GM19438 (cell line): ENCODE measurements at regions not wholly inside any gene's neighbourhood (a gene's known extent, or its start where the extent isn't known, plus 50 kb on each side); places are given as distances from the start of the nearest gene placed in this dataset.

Experiments used
- ATAC-seq: cut with Tn5 transposase; IDR thresholded peaks from one replicate; pipeline ENCODE4 v1.9.1; 2021; ENCODE audit warnings: low read depth; ENCODE audit not compliant: unreplicated experiment

DNA sequence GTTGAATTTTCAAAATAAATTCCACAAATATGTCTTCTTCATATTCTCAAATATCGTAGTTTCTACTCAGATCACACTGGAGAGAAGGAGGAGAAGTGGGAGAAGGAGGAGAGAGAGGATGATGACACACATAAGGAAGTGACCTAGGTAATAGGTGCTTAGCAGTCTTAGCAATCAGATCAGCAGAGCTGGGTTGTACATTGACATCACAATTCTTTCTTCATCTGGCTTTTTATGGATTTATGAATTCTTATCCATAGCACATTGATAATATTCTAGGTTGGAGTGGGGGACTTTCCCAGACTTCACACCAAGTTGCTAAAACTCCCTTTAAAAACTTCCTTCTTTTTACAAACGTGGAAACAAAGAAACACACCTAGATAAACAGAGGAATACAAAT is 86.9 kb downstream of the FGF9 start:
- no peak for ATAC-seq

DNA sequence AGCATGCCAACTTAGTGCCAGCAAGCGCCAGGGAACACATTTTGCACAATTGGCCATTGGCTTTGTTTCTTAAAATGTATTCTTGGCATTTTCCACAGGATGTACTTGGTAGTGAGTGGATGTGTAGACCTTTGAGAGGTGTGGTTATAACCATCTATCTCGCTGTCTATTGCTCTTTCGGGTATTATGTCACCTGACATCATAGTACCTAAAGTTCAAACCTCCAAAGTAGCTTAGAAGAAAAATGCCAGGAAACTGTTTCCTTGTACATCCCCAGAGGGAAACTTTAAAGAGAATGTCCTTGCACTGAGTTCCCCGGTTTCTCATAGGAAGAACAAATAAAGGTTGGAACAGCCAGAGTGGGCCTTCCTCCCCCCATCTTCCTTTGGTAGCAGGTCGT is 87.6 kb downstream of the FGF9 start:
- no peak for ATAC-seq

DNA sequence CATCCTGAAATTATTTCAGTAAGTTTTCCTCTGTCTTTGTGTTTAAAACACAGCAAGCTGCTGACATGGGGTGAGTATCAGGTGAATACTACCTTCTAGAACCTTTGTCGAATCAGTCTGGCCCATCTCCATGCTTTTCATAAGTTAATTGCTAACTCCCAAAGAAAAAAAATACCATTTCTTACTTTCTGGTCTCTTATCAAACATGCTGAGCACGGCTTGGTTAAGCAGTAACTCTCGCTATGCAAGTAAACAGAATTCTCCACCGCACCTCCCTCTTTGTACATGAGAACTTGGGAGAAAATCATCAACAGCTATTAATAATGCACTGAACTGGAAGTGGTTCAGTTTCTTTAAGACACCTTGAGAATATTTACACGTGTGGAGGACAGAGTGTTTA is 88.6 kb downstream of the FGF9 start:
- ATAC-seq: no peak

DNA sequence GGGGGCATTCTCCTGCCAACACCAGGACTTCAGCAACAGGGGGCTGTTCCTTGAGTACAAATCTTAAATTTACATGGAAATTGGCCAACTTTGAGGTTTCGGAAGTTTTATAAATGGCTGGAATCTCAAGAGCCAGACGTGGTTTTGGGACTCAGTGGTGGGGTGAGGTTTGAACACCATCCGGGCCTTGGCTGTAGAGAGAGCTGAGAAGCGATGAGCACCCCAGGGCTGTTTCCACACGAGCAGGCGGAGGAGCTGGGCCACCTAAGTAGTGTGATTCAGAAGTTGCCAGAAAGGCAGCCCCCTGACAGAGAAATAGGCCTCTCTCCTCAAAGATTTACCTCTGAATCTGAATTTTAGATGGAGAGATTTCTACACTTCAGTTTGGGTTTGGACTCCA is 89.0 kb downstream of the FGF9 start:
- no peak for ATAC-seq

DNA sequence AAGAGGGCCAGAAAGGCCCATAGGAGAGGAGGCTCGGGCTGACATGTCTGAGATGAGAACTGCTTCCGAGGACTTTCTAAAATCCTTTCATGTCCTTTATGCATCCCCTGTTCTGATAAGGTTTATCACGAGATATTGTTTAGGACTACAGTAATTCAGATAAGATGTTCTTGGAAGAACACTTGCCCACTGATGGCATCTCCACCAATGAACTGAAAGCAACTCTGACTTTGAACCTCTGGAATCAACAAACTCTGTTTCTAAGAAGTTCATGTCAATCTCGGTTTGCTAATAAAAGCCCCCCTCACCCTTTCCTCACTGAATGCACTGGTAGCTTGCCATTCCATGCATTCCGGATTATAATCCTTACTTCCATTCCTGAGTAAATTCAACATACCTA is 90.9 kb downstream of the FGF9 start:
- no peak for ATAC-seq

DNA sequence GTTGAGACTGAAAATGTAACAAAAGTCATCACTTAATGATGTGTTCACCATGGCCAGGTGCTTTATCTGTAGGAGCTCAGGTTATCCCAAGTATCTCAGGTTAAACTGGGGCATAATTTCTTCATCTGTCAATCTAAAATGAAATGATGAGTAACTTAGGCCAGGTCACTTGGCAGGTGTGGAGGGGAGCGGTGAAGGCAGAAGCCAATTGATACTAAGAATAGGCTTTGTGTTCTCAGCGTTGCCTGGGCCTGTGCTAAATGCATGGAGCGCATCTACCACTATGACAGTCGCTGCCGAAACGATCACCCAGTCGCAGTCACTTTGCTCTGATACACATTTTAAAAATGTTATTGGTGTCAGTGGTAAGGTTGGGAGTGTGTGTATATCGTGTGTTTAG is 91.6 kb downstream of the FGF9 start:
- ATAC-seq: no peak

DNA sequence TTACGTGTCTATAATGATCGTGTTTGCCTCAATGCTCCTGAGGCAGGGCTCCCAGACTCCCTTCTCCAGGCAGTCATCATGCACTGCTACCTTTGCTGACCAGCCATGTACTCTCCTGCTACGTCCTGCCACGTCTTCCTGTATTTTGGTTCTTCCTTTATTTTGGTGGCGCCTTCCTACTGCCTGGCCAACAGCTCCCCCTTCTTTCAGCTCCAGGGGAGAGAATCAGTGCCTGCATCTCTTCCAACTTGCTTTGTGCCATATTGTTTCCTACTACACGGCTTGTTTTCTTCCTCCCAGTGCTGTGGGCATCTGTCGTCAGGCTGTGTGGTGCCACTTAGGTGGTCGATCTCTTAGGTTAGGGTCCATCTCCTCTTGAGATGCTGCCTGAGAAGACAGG is 96.2 kb downstream of the FGF9 start:
- ATAC-seq: no peak

DNA sequence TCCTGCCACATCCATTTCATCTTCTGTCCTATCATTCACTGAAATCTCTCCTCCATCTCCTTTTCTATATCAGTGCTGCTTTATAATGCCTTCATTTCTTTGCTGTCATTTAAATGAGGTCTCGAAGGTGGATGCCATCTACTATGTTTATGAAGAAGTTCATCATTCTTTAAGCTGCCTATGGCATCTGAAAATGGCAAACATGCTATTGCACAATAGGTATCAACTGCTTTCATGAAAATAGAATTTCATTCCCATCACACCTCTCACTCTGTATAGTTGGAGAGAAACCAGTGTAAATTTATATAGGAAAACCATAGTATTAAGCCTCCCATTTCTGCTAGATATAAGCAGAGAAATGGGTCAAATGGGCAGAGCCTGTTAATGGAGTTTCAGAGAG is 100.2 kb downstream of the FGF9 start:
- no peak for ATAC-seq

DNA sequence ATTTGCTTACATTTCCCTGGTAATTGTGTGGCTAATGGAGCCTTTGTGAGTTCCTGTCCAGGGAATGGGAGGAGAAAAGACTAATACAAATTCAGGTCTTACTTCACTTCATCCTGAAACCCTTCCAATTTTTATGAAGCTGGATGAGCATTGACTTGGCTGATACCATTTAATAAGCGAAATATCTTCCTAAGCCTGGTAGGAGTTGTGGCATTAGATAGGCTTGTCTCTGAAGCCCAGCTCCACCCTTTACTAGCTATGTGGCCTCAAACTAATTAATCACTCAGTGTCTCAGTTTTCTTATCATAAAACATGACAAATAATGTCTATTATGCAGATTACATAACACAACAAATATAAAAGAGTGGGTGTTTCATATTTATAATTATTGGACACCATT is 106.3 kb downstream of the FGF9 start:
- no peak for ATAC-seq

DNA sequence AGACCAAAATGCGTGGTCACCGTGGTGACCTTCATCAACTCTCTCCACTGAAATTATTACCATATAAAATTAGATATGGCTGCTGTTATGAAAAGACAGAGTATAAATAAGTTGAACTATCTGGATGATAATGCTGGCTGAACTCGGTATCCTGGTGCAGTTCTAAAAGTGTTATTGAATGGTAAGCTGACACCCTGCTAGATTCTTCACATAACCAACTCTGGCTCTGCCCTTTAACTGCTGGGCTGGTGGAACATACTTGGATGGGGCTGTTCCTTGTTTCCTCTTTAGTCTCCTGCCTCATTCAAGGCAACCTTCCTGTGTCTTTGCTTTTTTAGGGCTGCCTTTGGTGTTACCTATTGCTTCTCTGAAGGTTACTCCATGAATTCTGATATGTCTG is 106.9 kb downstream of the FGF9 start:
- ATAC-seq: no peak

DNA sequence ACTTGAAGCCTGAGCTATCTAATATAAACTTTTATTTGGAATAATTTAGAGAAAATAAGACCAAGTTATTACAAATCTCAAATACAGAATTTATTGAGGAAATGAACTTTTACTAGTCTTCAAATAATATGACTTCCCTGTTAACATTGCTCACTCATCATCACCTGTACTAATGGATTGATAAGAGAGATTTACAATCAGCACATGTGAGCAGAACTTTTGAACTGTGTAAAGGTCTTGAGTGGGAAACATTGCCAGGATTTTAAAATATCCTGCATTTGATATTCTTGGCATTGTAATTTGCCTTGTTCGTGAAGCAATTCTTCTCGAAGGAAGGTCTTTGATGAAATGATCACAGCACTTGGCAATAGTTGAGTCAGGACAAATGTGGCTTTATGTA is 111.9 kb downstream of the FGF9 start:
- no peak for ATAC-seq

DNA sequence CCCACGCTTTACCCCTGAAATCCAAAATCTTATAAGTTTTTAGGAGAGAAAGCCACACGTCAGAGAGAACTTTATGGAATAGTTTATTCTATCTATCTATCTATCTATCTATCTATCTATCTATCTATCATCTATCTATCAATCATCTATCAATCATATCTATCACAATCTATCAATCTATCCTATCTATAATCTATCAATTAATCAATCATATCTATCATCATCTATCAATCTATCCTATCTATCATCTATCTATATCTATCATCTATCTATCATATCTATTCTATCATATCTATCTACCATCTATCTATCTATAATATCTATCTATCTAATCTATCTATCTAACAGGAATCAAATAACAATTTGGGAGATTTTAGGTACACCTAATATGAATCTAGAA is 115.1 kb downstream of the FGF9 start:
- no peak for ATAC-seq

DNA sequence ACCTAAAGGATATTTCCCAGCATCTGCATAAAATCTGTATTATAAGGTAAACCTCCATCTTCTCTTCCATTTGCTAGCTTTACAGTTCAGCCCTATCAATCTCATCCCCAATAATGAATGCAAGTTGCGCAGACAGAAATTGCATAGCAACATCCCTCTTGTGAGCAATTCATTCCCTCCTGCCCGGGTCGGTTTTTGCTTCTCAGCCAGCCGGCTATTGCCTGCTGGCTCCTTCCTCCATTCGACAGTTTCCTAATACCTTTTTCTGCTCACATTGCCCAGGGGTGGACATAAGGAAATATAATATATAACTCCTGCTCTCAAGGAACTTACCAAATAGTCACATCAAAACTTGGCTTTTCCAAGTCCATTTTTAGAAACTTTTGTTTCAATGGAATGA is 125.2 kb downstream of the FGF9 start:
- ATAC-seq: no peak

DNA sequence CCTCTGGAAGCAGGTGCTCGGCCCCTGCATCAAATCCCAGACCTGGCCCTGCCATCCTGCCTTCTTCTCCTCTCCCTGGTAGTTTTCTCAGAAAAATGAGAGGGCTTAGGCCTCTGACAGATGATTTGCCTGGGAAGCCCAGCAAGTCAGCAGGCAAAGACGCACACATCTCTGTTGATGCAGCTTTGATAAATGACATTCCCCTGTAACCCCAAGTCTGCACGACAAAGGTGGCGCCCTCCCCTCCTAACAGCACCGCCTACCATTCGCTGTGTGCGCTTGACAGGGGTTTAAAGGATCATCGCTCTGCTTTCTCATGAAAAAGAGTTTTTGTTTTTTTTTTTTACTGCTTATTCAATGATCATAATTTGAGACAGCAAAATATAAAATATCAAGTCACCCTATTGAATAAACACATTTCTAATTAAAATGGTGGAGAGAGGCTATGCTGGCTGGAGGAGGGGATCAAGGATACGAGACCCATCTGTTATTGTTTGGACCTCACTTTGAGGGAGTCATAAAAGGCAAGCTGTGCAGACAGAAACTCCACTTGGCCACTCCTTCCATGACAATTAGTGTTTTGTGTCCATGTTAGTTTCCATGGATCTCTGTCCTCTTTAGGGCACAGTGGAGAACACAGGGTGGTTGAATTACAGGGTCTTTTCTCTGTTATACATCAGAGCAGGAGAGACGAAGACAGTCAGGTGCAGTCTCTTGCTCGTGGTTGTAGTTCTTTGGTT is 126.1 kb downstream of the FGF9 start:
- ATAC-seq: no peak

DNA sequence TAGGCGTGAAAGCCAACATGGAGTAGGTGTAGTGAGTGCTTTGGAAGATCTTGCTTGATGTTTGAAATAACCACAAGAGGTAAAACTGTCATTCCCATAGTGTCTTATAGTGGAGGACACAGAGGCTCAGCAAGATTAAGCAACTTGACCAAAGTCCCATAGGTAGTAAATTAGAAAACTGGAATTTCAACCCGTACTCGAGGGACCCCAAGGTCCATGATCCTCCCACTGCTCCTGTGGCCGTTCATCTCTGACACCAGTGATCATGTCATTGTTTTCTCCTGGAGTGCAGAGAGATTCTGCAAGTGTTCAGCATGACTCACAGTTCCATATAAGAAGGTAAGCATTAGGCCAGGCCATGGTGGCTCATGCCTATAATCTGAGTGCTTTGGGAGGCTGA is 126.9 kb downstream of the FGF9 start:
- no peak for ATAC-seq

DNA sequence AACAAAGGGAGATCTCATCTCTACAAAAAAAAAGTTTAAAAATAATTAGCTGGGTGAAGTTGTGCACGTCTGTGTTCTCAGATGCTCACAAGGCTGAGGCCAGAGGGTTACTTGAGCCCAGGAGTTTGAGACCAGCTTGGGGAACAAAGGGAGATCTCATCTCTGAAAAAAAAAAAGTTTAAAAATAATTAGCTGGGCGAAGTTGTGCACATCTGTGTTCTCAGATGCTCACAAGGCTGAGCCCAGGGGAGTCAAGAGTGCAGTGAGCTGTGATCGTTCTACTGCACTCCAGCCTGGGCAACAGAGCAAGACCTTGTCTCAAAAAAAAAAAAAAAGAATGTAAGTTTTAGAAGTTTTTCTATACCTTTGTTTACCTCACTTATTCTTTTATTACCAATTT is 127.3 kb downstream of the FGF9 start:
- no peak for ATAC-seq

DNA sequence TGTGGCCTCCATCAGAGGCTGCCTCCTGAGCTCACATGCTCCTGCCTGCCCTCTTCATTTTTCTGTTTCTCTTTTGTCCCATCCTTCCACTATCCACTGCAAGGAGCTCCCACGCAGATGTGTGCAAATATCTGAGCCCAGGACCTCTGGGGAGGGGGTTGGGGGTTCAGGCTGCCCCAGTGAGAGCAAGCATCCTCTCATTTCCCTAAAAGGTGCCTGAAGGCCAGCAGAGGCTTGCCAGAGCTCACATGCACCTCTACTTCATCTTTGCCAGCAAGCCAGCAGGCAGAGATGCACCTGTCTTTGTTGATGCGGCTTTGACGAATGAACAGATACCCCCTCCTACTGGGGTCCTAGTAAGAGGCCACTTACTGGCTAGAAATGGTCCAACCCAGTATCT is 128.8 kb downstream of the FGF9 start:
- no peak for ATAC-seq

DNA sequence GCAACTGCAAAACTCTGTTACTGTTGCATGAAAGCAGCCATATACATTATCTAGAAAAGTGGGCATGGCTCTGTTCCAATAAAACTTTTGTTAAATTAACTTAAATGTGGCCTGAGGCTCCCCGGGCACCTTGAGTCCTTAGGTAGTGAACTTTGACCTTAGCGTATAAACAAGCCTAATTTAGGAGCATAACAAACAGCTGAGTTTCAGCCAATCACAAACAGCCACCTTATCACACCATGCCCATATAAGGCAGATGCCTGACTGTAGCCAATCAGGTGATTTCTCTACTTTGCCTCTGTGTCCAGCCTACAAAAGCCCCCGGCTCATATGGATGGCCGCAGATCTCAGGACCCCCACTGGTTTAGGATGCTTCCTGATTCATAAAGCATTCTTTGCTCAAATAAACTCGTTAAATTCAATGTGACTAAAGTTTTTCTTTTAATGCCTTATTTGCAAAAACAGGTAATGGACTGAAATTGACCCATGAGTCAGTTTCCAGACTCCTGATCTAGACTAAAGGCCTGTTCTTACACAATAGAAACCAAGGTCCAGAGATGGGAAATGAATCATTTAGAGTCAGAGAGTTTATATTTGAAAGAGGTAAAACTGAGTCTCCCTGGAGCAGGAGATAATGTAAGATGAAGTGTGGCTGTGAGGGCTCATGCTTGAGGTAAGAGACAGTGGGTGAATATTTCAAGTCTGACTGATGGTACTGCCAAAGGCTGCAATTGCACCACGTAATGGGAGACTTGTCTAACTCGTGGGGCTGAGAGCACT is 130.2 kb downstream of the FGF9 start:
- no peak for ATAC-seq

DNA sequence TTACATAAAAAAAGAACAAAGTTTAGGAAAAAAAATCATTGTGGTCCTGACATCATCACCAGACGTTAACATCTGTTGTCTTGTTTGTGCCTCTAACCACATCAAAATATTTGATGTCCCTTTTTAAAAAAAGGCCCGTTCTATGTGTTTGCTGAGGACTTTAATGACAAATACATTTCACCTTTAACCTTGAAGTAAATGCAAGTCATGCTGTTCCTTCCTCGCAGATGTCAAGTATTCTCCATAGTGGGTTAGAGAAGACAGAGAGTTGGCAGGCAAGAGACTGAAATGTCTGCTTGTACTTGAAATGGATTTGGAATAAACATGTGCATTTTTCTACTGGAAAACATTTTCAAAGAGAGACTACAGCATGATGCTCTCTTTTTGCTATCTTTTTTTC is 134.9 kb downstream of the FGF9 start:
- ATAC-seq: no peak

DNA sequence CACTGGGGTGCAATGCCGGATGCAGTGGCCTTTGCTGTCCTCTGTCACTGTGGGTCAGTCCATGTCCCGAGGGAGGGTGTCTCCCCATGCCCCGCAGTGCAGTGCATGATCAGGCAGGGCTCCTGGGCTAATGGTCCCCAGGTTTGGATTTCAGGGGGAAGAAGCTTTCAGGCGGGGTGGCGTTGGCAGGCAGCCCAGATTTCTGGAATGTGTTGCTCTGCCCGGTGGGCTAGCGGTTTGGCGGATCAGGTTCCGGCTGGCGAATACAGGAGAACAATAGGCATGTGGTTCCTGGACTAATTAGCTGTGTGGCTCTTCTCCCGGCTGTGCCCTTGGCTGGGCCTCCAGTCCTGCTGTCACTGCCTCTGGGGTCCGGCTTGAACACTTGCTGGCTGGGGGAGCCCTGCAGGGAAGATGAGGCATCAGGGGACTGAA is 141.3 kb downstream of the FGF9 start:
- no peak for ATAC-seq

DNA sequence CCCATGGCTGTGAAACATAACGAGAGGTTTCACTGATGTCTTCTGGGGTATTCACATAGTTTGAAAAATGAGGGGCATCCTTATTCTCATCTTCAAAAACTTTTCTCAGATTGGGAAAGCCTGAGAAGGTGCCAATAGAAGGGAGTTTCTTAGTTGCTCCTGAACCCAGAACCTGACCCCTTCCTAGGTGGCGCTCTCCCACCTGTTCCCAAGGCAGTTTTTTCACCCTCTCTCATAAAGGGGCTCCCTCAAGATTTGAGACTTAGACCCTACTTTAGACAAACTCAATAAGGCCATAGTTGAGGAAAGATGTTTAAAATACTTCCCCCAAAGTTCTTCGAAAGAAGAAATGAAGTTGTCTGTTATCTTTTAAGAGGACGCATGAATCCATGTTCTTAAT is 142.2 kb downstream of the FGF9 start:
- ATAC-seq: no peak

DNA sequence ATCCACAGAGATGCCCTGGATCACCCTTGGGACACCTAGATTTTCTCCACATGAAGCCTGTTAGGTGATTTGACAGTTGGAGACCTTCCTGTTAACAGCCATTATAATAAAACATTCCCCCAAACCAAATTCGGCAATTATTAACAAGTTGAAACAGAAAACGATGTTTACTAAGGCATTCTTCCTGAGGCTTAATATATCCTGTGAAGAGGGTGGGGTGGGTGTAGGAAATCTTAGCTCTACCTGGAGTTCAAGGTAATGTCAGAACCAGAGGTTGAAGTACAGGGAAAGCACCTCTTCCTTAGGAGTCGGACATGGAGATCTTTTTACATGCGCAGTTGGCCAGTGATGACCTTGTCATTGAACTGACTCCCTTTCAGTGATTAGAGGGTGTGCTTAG is 143.0 kb downstream of the FGF9 start:
- ATAC-seq: no peak
